ENCODE measurements at regions not wholly inside any gene's neighbourhood (a gene's known extent, or its start where the extent isn't known, plus 50 kb on each side); places are given as distances from the start of the nearest gene placed in this dataset.

- H4K20me1 ChIP-seq (ENCODE audit: insufficient read depth, low read length): no peaks in the 10 kb centered on the region
- H3K27ac ChIP-seq (ENCODE audit: low read depth in 1 of 2, low read length in 2 of 2): no peak overlapping the region
- intact Hi-C loops (cut with micrococcal nuclease): no loop called here
- Mint-ChIP-seq H3K4me3 (no peak overlapping the region), H3K27ac (no peak overlapping the region), H3K4me1 (no peaks in the 10 kb centered on the region), H3K36me3 (no peaks in the 10 kb centered on the region), H3K27me3 (ENCODE audit: low read depth in 3 of 3) (peaks cover 0 to 2% (median 0%) of the 10 kb centered on the region in 3 donors), H3K9me3 (peaks cover 0 to 2% (median 0%) of the 10 kb centered on the region in 7 donors)
- H3K79me2 ChIP-seq (ENCODE audit: insufficient read depth, low read length): no peaks in the 10 kb centered on the region
- no peak overlapping the region for H3K9ac ChIP-seq (ENCODE audit: insufficient read depth, low read length, poor library complexity, severe bottlenecking)
- no peaks in the 10 kb centered on the region for H3K27me3 ChIP-seq (ENCODE audit: control insufficient read depth in 2 of 2, insufficient read depth in 2 of 2, low read length in 2 of 2)
- H3K4me2 ChIP-seq (replicated peaks; ENCODE audit: extremely low read depth, low read length, poor library complexity, severe bottlenecking): no peak overlapping the region
- H2AFZ ChIP-seq (ENCODE audit: insufficient read depth, low read depth, low read length, poor library complexity, severe bottlenecking): no peak overlapping the region
- WGBS (ENCODE audit: insufficient coverage): no CpG with 5 or more reads among the region's 2 CpGs
- H3K4me1 ChIP-seq (ENCODE audit: control insufficient read depth in 1 of 2, insufficient read depth in 2 of 2, low read length in 2 of 2): no peaks in the 10 kb centered on the region
- H3K9me3 ChIP-seq (replicated peaks in 1 of 2; ENCODE audit: control insufficient read depth in 1 of 2, insufficient read depth in 1 of 2, low read length in 2 of 2): no peaks in the 10 kb centered on the region
- H3K36me3 ChIP-seq (replicated peaks in 1 of 2; ENCODE audit: control insufficient read depth in 1 of 2, insufficient read depth in 2 of 2, low read length in 2 of 2): no peaks in the 10 kb centered on the region
- no peak overlapping the region for H3K4me3 ChIP-seq (replicated peaks in 1 of 3; ENCODE audit: low read depth in 2 of 3, low read length in 3 of 3)
- TF ChIP-seq CTCF (IDR thresholded peaks at IDR 0.05): no peak
- no peak for DNase-seq
These were observed 754.9 kb upstream of the SLIT2 start for GRCh38 chr4:19496756-19497155.

- Histone ChIP-seq H3K4me1 (ENCODE audit: control insufficient read depth in 1 of 2, insufficient read depth in 2 of 2, low read length in 2 of 2) (no peaks in the 10 kb centered on the region), H3K4me2 (replicated peaks; ENCODE audit: extremely low read depth, low read length, poor library complexity, severe bottlenecking) (no peak overlapping the region), H3K9me3 (replicated peaks in 1 of 2; ENCODE audit: control insufficient read depth in 1 of 2, insufficient read depth in 1 of 2, low read length in 2 of 2) (no peaks in the 10 kb centered on the region), H3K36me3 (replicated peaks in 1 of 2; ENCODE audit: control insufficient read depth in 1 of 2, insufficient read depth in 2 of 2, low read length in 2 of 2) (no peaks in the 10 kb centered on the region), H3K4me3 (replicated peaks in 1 of 3; ENCODE audit: low read depth in 2 of 3, low read length in 3 of 3) (no peak overlapping the region), H4K20me1 (ENCODE audit: insufficient read depth, low read length) (no peaks in the 10 kb centered on the region), H3K27ac (ENCODE audit: low read depth in 1 of 2, low read length in 2 of 2) (no peak overlapping the region), H3K9ac (ENCODE audit: insufficient read depth, low read length, poor library complexity, severe bottlenecking) (no peak overlapping the region), H3K27me3 (ENCODE audit: control insufficient read depth in 2 of 2, insufficient read depth in 2 of 2, low read length in 2 of 2) (no peaks in the 10 kb centered on the region), H3K79me2 (ENCODE audit: insufficient read depth, low read length) (no peaks in the 10 kb centered on the region), H2AFZ (ENCODE audit: insufficient read depth, low read depth, low read length, poor library complexity, severe bottlenecking) (no peak overlapping the region)
- no peak overlapping the region for H3K27ac Mint-ChIP-seq
- DNase-seq: no peak
- H3K4me1 Mint-ChIP-seq: no peaks in the 10 kb centered on the region
- intact Hi-C loops (cut with micrococcal nuclease): no loop called here
- H3K36me3 Mint-ChIP-seq: no peaks in the 10 kb centered on the region
- peaks cover 0 to 2% (median 0%) of the 10 kb centered on the region in 7 donors for H3K9me3 Mint-ChIP-seq
- TF ChIP-seq CTCF (IDR thresholded peaks at IDR 0.05): no peak
- no peak overlapping the region for H3K4me3 Mint-ChIP-seq
- H3K27me3 Mint-ChIP-seq (ENCODE audit: low read depth in 3 of 3): peaks cover 0 to 2% (median 0%) of the 10 kb centered on the region in 3 donors
These were observed 756.7 kb upstream of the SLIT2 start for GRCh38 chr4:19494961-19495360.
